Pancreas (tissue), 10 donors: ENCODE measurements at regions not wholly inside any gene's neighbourhood (a gene's known extent, or its start where the extent isn't known, plus 50 kb on each side); places are given as distances from the start of the nearest gene placed in this dataset.

Experiments
- ATAC-seq, 4 donors: fragments of 200-7000 bp; cut with Tn5 transposase; one replicate each; pipeline versions ENCODE4 v1.8.0 to v1.9.1; 2020; ENCODE audit warnings: mild to moderate bottlenecking in 4 of 4, moderate library complexity in 4 of 4
- DNase-seq, 6 donors: peaks; one replicate each; pipeline ENCODE4 v3.0.0-alpha.2; 2020
- FAIRE-seq: peaks from 2 replicates; lab custom pipeline; 2012; peaks lifted over from hg19 to GRCh38; lab: Jason Lieb, UNC
- H3K27ac ChIP-seq, 4 donors: fragments of 200-600 bp; sonication (generic); 1 replicate in 3 of 4; 2 replicates in 1 of 4; pipeline versions ENCODE4 v1.5.0 to v1.8.0; 2020
- H3K27me3 ChIP-seq, 4 donors: fragments of 200-600 bp; one replicate each; pipeline ENCODE4 v1.8.0; 2021
- H3K36me3 ChIP-seq, 3 donors: fragments of 200-600 bp; sonication (generic) in 1 of 3; one replicate each; pipeline versions ENCODE4 v1.5.0 to v1.8.0; 2020 to 2021
- H3K4me1 ChIP-seq, 3 donors: fragments of 200-600 bp; one replicate each; pipeline ENCODE4 v1.8.0; 2021
- H3K4me3 ChIP-seq, 4 donors: fragments of 200-600 bp; sonication (generic) in 2 of 4; one replicate each; pipeline versions ENCODE4 v1.5.0 to v1.8.0; 2020 to 2021
- H3K9me3 ChIP-seq, 4 donors: fragments of 200-600 bp; one replicate each; pipeline ENCODE4 v1.8.0; 2021
- CTCF ChIP-seq, 4 donors: fragments of 200-600 bp; sonication (generic) in 3 of 4; IDR thresholded peaks; one replicate each; pipeline versions ENCODE4 v1.5.0 to v1.8.0; 2021; ENCODE audit warnings: antibody characterized with exemption in 4 of 4
- WGBS, 2 donors: extraction: QIAGEN DNeasy Blood & Tissue Kit; methylation state at CpG; one replicate each; pipeline ENCODE4 v1.1.7; 2013; 5-methylcytosine and 5-hydroxymethylcytosine counted together
- intact Hi-C, 3 donors: fragments of 100-400 bp; cut with DNase I; formaldehyde crosslinking; loops; one replicate each; pipeline versions ENCODE4 v1.11.1 to v1.14.2; 2022
- donor health status: healthy with polysubstance abuse.
- donor health status: DM: no; HTN: no; CAD: no; lungs with moderate emphysema.
- donor health status: DM: no; HTN: no; CAD: no.
- donor health status: control.
- donor health status: control.
- donor health status: Bipolar disorder and iron deficiency.
- donor health status: DM: yes; HTN: yes; CAD: no.
- donor health status: DM: no; HTN: no; CAD: no.
- donor health status: DM: no; HTN: no; CAD: no.
- donor health status: DM: yes; HTN: yes; CAD: no.

GRCh38 chr21:16708101-16708835 is 804.6 kb upstream of the CXADR start:
- Histone ChIP-seq H3K9me3 (no peaks in the 10 kb centered on the region), H3K4me3 (no peak overlapping the region), H3K27me3 (no peaks in the 10 kb centered on the region), H3K36me3 (no peaks in the 10 kb centered on the region), H3K4me1 (peaks cover 0 to 4% (median 0%) of the 10 kb centered on the region in 3 donors), H3K27ac (no peak overlapping the region)
- intact Hi-C loops: no loop called here
- no peak for FAIRE-seq
- DNase-seq: no peak
- 50 to 55% methylated on average over 2 of the region's 2 CpGs for WGBS, 2 donors
- TF ChIP-seq CTCF (IDR thresholded peaks at IDR 0.05): no peak
- ATAC-seq: no peak

- Histone ChIP-seq H3K27ac (no peak overlapping the region), H3K9me3 (no peaks in the 10 kb centered on the region), H3K4me1 (peaks cover 0 to 4% (median 0%) of the 10 kb centered on the region in 3 donors), H3K4me3 (no peak overlapping the region), H3K27me3 (no peaks in the 10 kb centered on the region), H3K36me3 (no peaks in the 10 kb centered on the region)
- FAIRE-seq (no peak), DNase-seq (peak in 1 of 6 donors; percentile 14), ATAC-seq (peak in 1 of 4 donors; percentile 44)
- no peak for TF ChIP-seq CTCF (IDR thresholded peaks at IDR 0.05)
- WGBS, 2 donors: 19 to 23% methylated on average over 5 of the region's 5 CpGs
- intact Hi-C loops: no loop called here
These were observed 802.8 kb upstream of the CXADR start for GRCh38 chr21:16709866-16710550.

- intact Hi-C loops: no loop called here
- H3K4me3 ChIP-seq: no peak overlapping the region
- peaks cover 0 to 4% (median 0%) of the 10 kb centered on the region in 3 donors for H3K4me1 ChIP-seq
- H3K27ac ChIP-seq: no peak overlapping the region
- no peaks in the 10 kb centered on the region for H3K36me3 ChIP-seq
- H3K27me3 ChIP-seq: no peaks in the 10 kb centered on the region
- TF ChIP-seq CTCF (IDR thresholded peaks at IDR 0.05): no peak
- 65 to 90% methylated on average over 2 of the region's 2 CpGs for WGBS, 2 donors
- H3K9me3 ChIP-seq: no peaks in the 10 kb centered on the region
- no peak for DNase-seq
- no peak for FAIRE-seq
- ATAC-seq: no peak
These were observed 801.1 kb upstream of the CXADR start for GRCh38 chr21:16711757-16712156.

- no peak for DNase-seq
- no peak for FAIRE-seq
- Histone ChIP-seq H3K4me3 (no peak overlapping the region), H3K27me3 (no peaks in the 10 kb centered on the region), H3K27ac (no peak overlapping the region), H3K9me3 (no peaks in the 10 kb centered on the region), H3K36me3 (no peaks in the 10 kb centered on the region), H3K4me1 (peaks cover 0 to 4% (median 0%) of the 10 kb centered on the region in 3 donors)
- 46 to 55% methylated on average over 4 of the region's 4 CpGs for WGBS, 2 donors
- no peak for TF ChIP-seq CTCF (IDR thresholded peaks at IDR 0.05)
- intact Hi-C loops: no loop called here
- no peak for ATAC-seq
These were observed 799.3 kb upstream of the CXADR start for GRCh38 chr21:16713331-16714117.
